AG04450 (cell line): ENCODE measurements at regions not wholly inside any gene's neighbourhood (a gene's known extent, or its start where the extent isn't known, plus 50 kb on each side); places are given as distances from the start of the nearest gene placed in this dataset.

Source experiments
- CTCF ChIA-PET: fragments of 300-600, 350-600 bp; formaldehyde crosslinking; extraction: SDS; loops from one replicate; lab custom pipeline; 2022; ENCODE audit warnings: antibody characterized with exemption, inconsistent platforms; lab: Charles Lee
- POLR2A ChIA-PET: fragments of 350-600 bp; formaldehyde crosslinking; extraction: SDS; loops from one replicate; lab custom pipeline; 2021; ENCODE audit warnings: antibody characterized with exemption, inconsistent platforms; lab: Yijun Ruan, JAX
- DNase-seq: peaks from one replicate; pipeline ENCODE4 v3.0.0-alpha.2; 2011; ENCODE audit warnings: low read depth, low spot score
- H3K27ac ChIP-seq: one replicate; pipeline ENCODE4 v1.5.1; 2012; ENCODE audit warnings: low read depth, low read length, control low read depth
- H3K27me3 ChIP-seq: one replicate; pipeline ENCODE4 v1.6.0; 2012; ENCODE audit warnings: low read length; ENCODE audit not compliant: control insufficient read depth, insufficient read depth
- H3K4me3 ChIP-seq: 2 replicates; pipeline ENCODE4 v1.5.1; 2011; ENCODE audit warnings: mild to moderate bottlenecking, low read depth, low read length, control low read depth
- H3K9me3 ChIP-seq: 2 replicates; pipeline ENCODE4 v1.5.1; 2012; ENCODE audit warnings: low read length; ENCODE audit not compliant: control insufficient read depth, insufficient read depth
- CTCF ChIP-seq: IDR thresholded peaks from 2 replicates; pipeline ENCODE4 v1.5.1; 2011; ENCODE audit warnings: low read depth, low read length, control low read depth, inconsistent platforms

- Histone ChIP-seq H3K9me3 (no peaks in the 10 kb centered on the region), H3K4me3 (no peak overlapping the region), H3K27ac (no peak overlapping the region), H3K27me3 (no peaks in the 10 kb centered on the region)
- ChIA-PET CTCF (interaction anchor here (1.0 to 1.1 kb wide), 2 partner anchors 83 to 266 kb away, joined by 4 to 5 read pairs; no protein-coding TSS in a partner anchor), POLR2A (no interaction called here)
- no peak for DNase-seq
- TF ChIP-seq CTCF: no peak
Measured at GRCh38 chr16:85380905-85381737, 232.0 kb upstream of the GSE1 start.

- Histone ChIP-seq H3K4me3 (no peak overlapping the region), H3K27me3 (no peaks in the 10 kb centered on the region), H3K27ac (peak overlapping the region; percentile 42), H3K9me3 (no peaks in the 10 kb centered on the region; the same call in 1 of the 2 replicates)
- CTCF ChIA-PET: interaction anchor here (1.0 kb wide), 1 partner anchor 267 kb away, joined by 5 read pairs; no protein-coding TSS in a partner anchor
- DNase-seq: no peak
- POLR2A ChIA-PET: no interaction called here
- no peak for TF ChIP-seq CTCF
Measured at GRCh38 chr16:85381738-85382592, 231.2 kb upstream of the GSE1 start.

- H3K27me3 ChIP-seq: no peaks in the 10 kb centered on the region
- H3K9me3 ChIP-seq: no peaks in the 10 kb centered on the region; the same call in 1 of the 2 replicates
- ChIA-PET POLR2A (no interaction called here), CTCF (no interaction called here)
- TF ChIP-seq CTCF: no peak
- H3K27ac ChIP-seq: no peak overlapping the region
- H3K4me3 ChIP-seq: no peak overlapping the region
- DNase-seq: no peak
Measured at GRCh38 chr16:85382717-85383118, 230.4 kb upstream of the GSE1 start.

- no peaks in the 10 kb centered on the region for H3K27me3 ChIP-seq
- no peaks in the 10 kb centered on the region; the same call in 1 of the 2 replicates for H3K9me3 ChIP-seq
- DNase-seq: no peak
- no peak for TF ChIP-seq CTCF
- H3K4me3 ChIP-seq: no peak overlapping the region
- no peak overlapping the region for H3K27ac ChIP-seq
- CTCF ChIA-PET: interaction anchor here (0.6 kb wide), 1 partner anchor 82 kb away, joined by 4 read pairs; no protein-coding TSS in a partner anchor
- POLR2A ChIA-PET: no interaction called here
Measured at GRCh38 chr16:85383836-85384832, 229.0 kb upstream of the GSE1 start.
